B cell (primary cell): ENCODE measurements at regions not wholly inside any gene's neighbourhood (a gene's known extent, or its start where the extent isn't known, plus 50 kb on each side); places are given as distances from the start of the nearest gene placed in this dataset.

ENCODE experiments used
- CTCF ChIP-seq: fragments of 200-600 bp; IDR thresholded peaks from one replicate; pipeline ENCODE4 v1.8.0; 2022; ENCODE audit warnings: antibody characterized with exemption, mild to moderate bottlenecking
- EZH2 ChIP-seq: IDR thresholded peaks from 2 replicates; pipeline ENCODE4 v1.6.1; 2012; ENCODE audit warnings: borderline replicate concordance, low read depth, mild to moderate bottlenecking, moderate library complexity, low read length; ENCODE audit not compliant: insufficient read depth, poor library complexity, severe bottlenecking

DNA sequence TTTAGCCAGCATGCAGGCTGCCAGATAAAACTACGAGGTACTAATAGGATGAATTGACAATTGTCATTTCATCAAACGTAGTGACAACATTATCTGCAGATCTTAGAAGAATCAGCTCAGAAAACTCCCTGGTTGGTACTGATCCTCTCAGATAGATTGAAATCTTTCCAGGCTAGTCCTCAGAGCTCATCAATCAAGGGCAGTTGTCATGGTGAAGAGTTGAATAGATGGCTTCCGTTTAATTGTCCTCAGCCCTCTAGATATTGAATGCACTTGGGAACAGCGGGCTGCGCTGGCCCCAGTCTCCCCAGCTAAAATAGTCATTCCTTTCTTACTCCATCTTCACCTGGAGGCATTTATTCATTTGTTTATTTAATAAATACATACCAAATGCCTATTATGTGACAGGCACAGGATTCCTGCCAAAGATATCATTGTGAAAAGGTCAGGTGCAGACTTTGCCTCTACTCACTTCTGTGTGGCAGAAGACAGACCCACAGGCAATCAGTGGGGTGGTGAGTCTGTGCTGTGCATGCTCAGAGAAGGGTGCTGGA is 1081.6 kb downstream of the TYW1 start:
- TF ChIP-seq CTCF = no peak
- TF ChIP-seq EZH2 = no peak
